ENCODE measurements at regions not wholly inside any gene's neighbourhood (a gene's known extent, or its start where the extent isn't known, plus 50 kb on each side); places are given as distances from the start of the nearest gene placed in this dataset.

- TF ChIP-seq SP2 (IDR thresholded peaks at IDR 0.05; ENCODE audit: low read length): no peak
- TF ChIP-seq NANOG (IDR thresholded peaks at IDR 0.05; ENCODE audit: insufficient read depth, low read depth, low read length, poor library complexity, severe bottlenecking): no peak
- TF ChIP-seq TAF7 (optimal IDR thresholded peaks at IDR 0.05; ENCODE audit: borderline replicate concordance, low read depth, low read length): no peak
- peak; percentile 95 for TF ChIP-seq RFX5 (IDR thresholded peaks at IDR 0.05; ENCODE audit: borderline replicate concordance, low read depth, low read length)
- peak; percentile 50; the same call in 1 of the 2 replicates for TF ChIP-seq MAX (IDR thresholded peaks at IDR 0.05)
- no peak for TF ChIP-seq JUN (IDR thresholded peaks at IDR 0.05; ENCODE audit: low read depth, low read length)
- no peak for TF ChIP-seq YY1 (IDR thresholded peaks at IDR 0.05; ENCODE audit: low read depth, low read length)
- TF ChIP-seq E2F6 (IDR thresholded peaks at IDR 0.05): no peak
- no peak for TF ChIP-seq SAP30 (IDR thresholded peaks at IDR 0.05; ENCODE audit: insufficient read depth, insufficient replicate concordance, low read length)
- TF ChIP-seq ATF3 (IDR thresholded peaks at IDR 0.05; ENCODE audit: insufficient read depth, low read depth, low read length): no peak
- TF ChIP-seq CHD2 (IDR thresholded peaks at IDR 0.05; ENCODE audit: low read length): no peak
- no peak for TF ChIP-seq KDM4A (IDR thresholded peaks at IDR 0.05; ENCODE audit: low read depth, low read length, severe bottlenecking)
- no peak for TF ChIP-seq HDAC6 (IDR thresholded peaks at IDR 0.05; ENCODE audit: low read depth, low read length)
- no peak for TF ChIP-seq RNF2 (IDR thresholded peaks at IDR 0.05; ENCODE audit: borderline replicate concordance, low read depth, low read length, missing control alignments, poor library complexity, severe bottlenecking)
- TF ChIP-seq POLR2A (IDR thresholded peaks at IDR 0.05; ENCODE audit: control extremely low read depth in 1 of 2, low read depth in 2 of 2, low read length in 2 of 2): no peak
- TF ChIP-seq BCL11A (IDR thresholded peaks at IDR 0.05; ENCODE audit: low read depth in 2 of 2, low read length in 2 of 2): no peak
- TF ChIP-seq USF2 (IDR thresholded peaks at IDR 0.05; ENCODE audit: low read length): peak; percentile 80
- TF ChIP-seq TBP (IDR thresholded peaks at IDR 0.05; ENCODE audit: low read depth, low read length): no peak
- no peak for TF ChIP-seq POLR2AphosphoS5 (IDR thresholded peaks at IDR 0.05; ENCODE audit: low read depth, low read length)
- TF ChIP-seq CHD1 (IDR thresholded peaks at IDR 0.05; ENCODE audit: low read depth, low read length): no peak
- peak; percentile 16; the same call in 1 of the 2 replicates for TF ChIP-seq KDM1A (IDR thresholded peaks at IDR 0.05; ENCODE audit: borderline replicate concordance, low read length)
- no peak for TF ChIP-seq RBBP5 (IDR thresholded peaks at IDR 0.05; ENCODE audit: borderline replicate concordance, low read depth, low read length)
- no peak for TF ChIP-seq JUND (IDR thresholded peaks at IDR 0.05; ENCODE audit: low read length)
These were observed 206.4 kb upstream of the GALNT17 start (continued) for GRCh38 chr7:70925411-70926115.

Data from H1 (cell line).